ENCODE measurements at regions not wholly inside any gene's neighbourhood (a gene's known extent, or its start where the extent isn't known, plus 50 kb on each side); places are given as distances from the start of the nearest gene placed in this dataset.

Small RNAs in the stretch of these regions (microRNA-seq; reads per million reads assigned to microRNA genes)
- 0 reads per million in 2 donors for gene MIR1972-2

Data from left cardiac atrium (tissue), 2 donors.